Lower leg skin (tissue), 4 donors: ENCODE measurements at regions not wholly inside any gene's neighbourhood (a gene's known extent, or its start where the extent isn't known, plus 50 kb on each side); places are given as distances from the start of the nearest gene placed in this dataset.

Experiments used
- DNase-seq, 2 donors: peaks; one replicate each; pipeline ENCODE4 v3.0.0-alpha.2; 2019; ENCODE audit warnings: low spot score in 2 of 2
- H3K4me3 ChIP-seq: fragments of 200-600 bp; sonication (generic); 2 replicates; pipeline ENCODE4 v1.5.1; 2017; ENCODE audit warnings: mild to moderate bottlenecking, low read depth; ENCODE audit not compliant: poor library complexity, severe bottlenecking
- POLR2A ChIP-seq, 2 donors: fragments of 450-650 bp; IDR thresholded peaks; one replicate each; pipeline ENCODE4 v1.6.1; 2016 to 2017; ENCODE audit warnings: antibody characterized with exemption in 2 of 2, mild to moderate bottlenecking in 1 of 2, moderate library complexity in 1 of 2
- WGBS, 2 donors: methylation state at CpG; one replicate each; pipeline ENCODE4 v1.1.5; 2018; 5-methylcytosine and 5-hydroxymethylcytosine counted together
- intact Hi-C: fragments of 100-400 bp; cut with DNase I; formaldehyde crosslinking; loops from one replicate; pipeline ENCODE4 v1.15.0; 2023; ENCODE audit warnings: low total_unique reads
- TF ChIP-seq, protein P1 (sequence below), 3 donors: fragments of 450-650 bp; IDR thresholded peaks; one replicate each; pipeline ENCODE4 v1.5.1; 2016; ENCODE audit warnings: antibody characterized with exemption in 3 of 3, mild to moderate bottlenecking in 3 of 3, moderate library complexity in 2 of 3

DNA sequence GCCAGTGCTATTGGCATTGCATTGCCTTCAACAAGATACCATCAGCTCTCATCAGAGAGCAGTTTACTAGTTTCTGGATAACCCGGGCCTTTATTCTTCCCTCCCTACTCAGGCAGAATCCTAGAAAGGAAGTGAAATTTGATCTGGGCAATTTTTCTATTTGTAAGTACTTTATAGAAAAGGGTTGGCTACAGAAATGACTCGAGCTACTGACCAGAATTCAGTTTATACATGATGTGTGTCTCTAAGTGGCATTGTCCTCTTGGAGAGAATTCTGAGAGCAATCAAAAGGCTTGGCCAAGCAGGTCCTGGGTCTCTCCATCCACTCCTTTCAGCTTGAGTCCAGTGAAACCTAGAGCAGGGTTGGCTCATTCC lies 192.7 kb upstream of the LEF1 start:
- intact Hi-C loops = no loop called here
- no peak overlapping the region for H3K4me3 ChIP-seq
- WGBS, 2 donors = 24 to 43% methylated on average over 2 of the region's 2 CpGs
- TF ChIP-seq POLR2A (IDR thresholded peaks at IDR 0.05) = no peak
- TF ChIP-seq, protein P1, sequence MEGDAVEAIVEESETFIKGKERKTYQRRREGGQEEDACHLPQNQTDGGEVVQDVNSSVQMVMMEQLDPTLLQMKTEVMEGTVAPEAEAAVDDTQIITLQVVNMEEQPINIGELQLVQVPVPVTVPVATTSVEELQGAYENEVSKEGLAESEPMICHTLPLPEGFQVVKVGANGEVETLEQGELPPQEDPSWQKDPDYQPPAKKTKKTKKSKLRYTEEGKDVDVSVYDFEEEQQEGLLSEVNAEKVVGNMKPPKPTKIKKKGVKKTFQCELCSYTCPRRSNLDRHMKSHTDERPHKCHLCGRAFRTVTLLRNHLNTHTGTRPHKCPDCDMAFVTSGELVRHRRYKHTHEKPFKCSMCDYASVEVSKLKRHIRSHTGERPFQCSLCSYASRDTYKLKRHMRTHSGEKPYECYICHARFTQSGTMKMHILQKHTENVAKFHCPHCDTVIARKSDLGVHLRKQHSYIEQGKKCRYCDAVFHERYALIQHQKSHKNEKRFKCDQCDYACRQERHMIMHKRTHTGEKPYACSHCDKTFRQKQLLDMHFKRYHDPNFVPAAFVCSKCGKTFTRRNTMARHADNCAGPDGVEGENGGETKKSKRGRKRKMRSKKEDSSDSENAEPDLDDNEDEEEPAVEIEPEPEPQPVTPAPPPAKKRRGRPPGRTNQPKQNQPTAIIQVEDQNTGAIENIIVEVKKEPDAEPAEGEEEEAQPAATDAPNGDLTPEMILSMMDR (IDR thresholded peaks at IDR 0.05) = no peak
- DNase-seq = no peak

DNA sequence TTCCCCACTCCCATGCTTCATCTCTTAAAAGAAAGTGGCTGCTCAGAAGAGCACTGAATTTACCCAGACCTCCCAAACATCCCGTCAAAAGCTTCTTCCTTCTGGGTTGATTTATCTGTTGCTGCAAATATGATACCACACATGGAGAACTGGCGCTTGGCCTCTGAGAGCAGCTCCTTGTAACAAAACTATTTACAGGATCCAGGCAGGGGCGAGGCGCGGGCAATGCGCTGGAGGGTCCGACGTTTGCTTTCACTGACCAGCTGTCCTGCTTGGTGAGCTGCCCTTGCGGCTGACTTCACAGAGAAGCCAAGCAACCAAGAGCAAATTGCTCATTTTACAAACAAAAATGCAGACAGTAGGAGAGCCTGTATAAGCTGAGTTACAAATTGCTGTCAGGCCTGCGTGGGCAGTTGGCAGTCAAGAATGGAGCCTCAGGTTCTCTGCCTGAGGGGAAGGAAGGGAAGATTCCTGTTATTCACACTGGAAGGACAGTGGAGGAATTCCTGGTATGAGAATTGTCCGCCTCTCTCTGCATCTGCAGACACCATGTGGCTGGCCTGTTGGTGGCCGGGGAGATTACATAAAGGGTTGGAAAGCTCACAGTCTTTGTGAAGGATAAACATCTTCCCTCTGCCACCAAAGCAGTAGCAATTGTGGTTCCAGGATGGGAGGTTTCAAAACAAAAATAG lies 192.2 kb upstream of the LEF1 start:
- intact Hi-C loops = no loop called here
- WGBS, 2 donors = 48 to 63% methylated on average over 12 of the region's 12 CpGs
- H3K4me3 ChIP-seq = no peak overlapping the region
- no peak for DNase-seq
- TF ChIP-seq POLR2A (IDR thresholded peaks at IDR 0.05) = no peak
- TF ChIP-seq, protein P1 (IDR thresholded peaks at IDR 0.05) = no peak

DNA sequence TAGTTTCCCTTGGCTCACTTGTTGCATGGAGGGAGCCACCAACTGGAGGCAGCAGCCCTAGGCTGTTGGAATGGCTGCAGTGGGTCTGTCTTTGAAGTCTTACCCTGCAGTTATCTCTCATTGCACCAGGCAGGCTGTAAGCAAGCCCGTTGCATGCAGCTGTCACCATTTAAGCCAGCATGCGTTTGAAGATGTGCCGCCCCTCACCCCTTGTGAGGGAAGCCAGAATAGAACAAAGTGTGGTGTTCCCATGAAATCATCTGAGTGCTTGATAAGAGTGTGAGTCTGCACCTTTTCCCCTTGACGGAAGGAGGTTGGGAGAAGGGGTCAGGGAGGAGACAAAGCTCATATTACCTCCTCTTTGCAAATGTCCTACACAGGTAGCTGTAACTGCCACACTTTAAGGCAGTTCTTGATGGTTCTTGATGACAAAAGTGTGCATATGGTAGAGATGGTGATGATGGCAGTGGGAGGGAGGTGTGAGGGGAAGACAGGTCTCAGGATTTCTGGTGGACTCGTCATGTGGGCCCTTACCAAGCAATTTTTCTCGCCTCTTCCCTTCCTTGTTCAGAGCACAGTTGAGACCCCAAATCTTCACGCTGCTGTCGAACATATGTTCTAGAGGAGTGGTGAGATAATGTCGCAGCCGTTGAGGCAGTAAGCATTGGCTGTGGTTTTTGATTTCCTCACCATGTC lies 191.4 kb upstream of the LEF1 start:
- 65 to 71% methylated on average over 10 of the region's 10 CpGs for WGBS, 2 donors
- no peak overlapping the region for H3K4me3 ChIP-seq
- intact Hi-C loops = no loop called here
- no peak for DNase-seq
- no peak for TF ChIP-seq POLR2A (IDR thresholded peaks at IDR 0.05)
- TF ChIP-seq, protein P1 (IDR thresholded peaks at IDR 0.05) = no peak

DNA sequence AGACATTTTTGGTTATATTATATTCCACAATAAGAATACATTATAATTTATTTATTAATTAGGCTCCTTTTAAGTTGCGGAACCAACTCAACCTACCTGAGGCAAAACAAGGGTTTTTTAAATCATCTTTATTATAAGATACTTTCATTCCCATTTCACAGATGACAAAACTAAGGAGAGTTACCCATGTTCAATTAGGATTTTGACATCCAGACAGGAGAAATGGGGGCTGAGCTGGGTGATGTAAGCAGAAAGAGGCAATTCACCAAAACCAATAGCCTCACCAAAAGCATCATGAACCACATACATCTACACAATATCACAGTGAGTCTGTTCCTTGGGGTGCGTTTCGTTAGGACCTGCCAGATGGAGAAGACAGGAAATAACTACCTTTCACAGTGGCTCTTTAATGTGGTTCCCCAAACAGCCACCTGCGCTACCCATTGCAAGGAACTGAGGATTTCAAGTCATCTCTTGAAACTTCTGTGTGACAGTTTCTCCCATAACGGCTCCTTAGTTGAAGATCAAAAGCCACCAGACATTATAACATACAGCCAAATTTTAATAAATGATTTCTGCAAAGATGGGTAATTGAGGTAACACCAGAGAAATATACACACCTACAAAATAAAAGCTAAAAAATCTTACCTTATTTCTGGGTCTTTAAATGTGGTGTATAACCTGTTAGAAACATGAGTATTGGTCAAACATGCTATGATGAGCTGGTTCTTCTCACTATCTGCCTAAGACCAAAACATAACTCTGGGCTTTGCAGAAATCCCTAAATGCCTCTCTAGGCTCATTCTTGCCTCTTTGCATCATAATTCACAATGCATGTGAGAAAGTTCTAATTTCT lies 190.6 kb upstream of the LEF1 start:
- H3K4me3 ChIP-seq = no peak overlapping the region
- WGBS, 2 donors = 87 to 88% methylated on average over 5 of the region's 5 CpGs
- intact Hi-C loops = no loop called here
- DNase-seq = no peak
- TF ChIP-seq, protein P1 (IDR thresholded peaks at IDR 0.05) = no peak
- TF ChIP-seq POLR2A (IDR thresholded peaks at IDR 0.05) = no peak

DNA sequence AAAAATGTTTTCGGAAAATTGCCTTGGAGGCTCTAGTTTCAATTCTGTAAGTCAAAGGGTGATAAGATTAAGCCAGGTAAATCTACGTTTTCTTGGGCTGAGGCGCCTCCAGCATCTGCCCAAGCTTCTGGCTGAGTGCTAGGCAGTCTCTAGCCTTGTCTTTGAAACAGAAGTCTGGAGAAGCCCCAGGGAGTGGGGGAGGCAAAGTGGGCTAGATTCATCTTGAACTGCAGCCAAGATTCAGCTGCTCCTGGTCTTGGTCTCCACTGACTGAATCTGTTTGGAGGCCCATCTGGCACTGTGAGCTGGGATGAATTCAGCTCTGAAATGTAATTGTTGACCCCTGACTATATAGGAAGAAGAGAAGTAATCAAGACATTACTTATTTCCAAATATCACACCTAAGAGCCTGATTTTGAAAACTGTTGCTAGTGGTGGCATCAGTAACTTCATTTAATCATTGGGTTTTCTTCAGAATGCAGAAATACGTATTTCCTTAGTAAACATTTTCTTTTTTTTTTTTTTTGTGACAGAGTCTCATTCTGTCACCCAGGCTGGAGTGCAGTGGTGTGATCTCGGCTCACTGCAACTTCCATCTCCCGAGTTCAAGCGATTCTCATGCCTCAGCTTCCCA lies 187.3 kb upstream of the LEF1 start:
- WGBS, 2 donors = 74 to 81% methylated on average over 7 of the region's 7 CpGs

More for the DNA sequence above, 187.3 kb upstream of the LEF1 start:
- no peak overlapping the region for H3K4me3 ChIP-seq
- TF ChIP-seq, protein P1 (IDR thresholded peaks at IDR 0.05) = no peak
- TF ChIP-seq POLR2A (IDR thresholded peaks at IDR 0.05) = no peak
- DNase-seq = no peak
- intact Hi-C loops = no loop called here
